ENCODE measurements at regions not wholly inside any gene's neighbourhood (a gene's known extent, or its start where the extent isn't known, plus 50 kb on each side); places are given as distances from the start of the nearest gene placed in this dataset.

GRCh38 chr13:59458908-59459579 is 704.7 kb downstream of the DIAPH3 start:
- TF ChIP-seq SETDB1 (IDR thresholded peaks at IDR 0.05; ENCODE audit: insufficient read length, low read length) (no peak), ZNF76 (tag by site-specific recombination; IDR thresholded peaks at IDR 0.05; ENCODE audit: borderline replicate concordance, low read depth) (no peak), ZBTB8A (tag by site-specific recombination; IDR thresholded peaks at IDR 0.05) (no peak), SP3 (tag by site-specific recombination; IDR thresholded peaks at IDR 0.05) (no peak), ZNF138 (tag by site-specific recombination; IDR thresholded peaks at IDR 0.05; ENCODE audit: borderline replicate concordance) (no peak), SCRT2 (tag by site-specific recombination; IDR thresholded peaks at IDR 0.05) (no peak), ZNF707 (tag by site-specific recombination; IDR thresholded peaks at IDR 0.05) (no peak), MEIS1 (CRISPR knock-in tag; IDR thresholded peaks at IDR 0.05; ENCODE audit: borderline replicate concordance) (no peak), ZNF488 (tag by site-specific recombination; IDR thresholded peaks at IDR 0.05) (no peak), INSM2 (tag by site-specific recombination; IDR thresholded peaks at IDR 0.05) (no peak), ZNF175 (tag by site-specific recombination; IDR thresholded peaks at IDR 0.05) (no peak), ZNF776 (tag by site-specific recombination; IDR thresholded peaks at IDR 0.05; ENCODE audit: borderline replicate concordance) (no peak), GLI2 (tag by site-specific recombination; IDR thresholded peaks at IDR 0.05; ENCODE audit: borderline replicate concordance, low read depth) (no peak), ZNF426 (tag by site-specific recombination; IDR thresholded peaks at IDR 0.05) (no peak), ZNF473 (tag by site-specific recombination; IDR thresholded peaks at IDR 0.05) (no peak), ZNF335 (tag by site-specific recombination; conservative IDR thresholded peaks at IDR 0.05) (no peak)
- TF ChIP-seq, protein P1, sequence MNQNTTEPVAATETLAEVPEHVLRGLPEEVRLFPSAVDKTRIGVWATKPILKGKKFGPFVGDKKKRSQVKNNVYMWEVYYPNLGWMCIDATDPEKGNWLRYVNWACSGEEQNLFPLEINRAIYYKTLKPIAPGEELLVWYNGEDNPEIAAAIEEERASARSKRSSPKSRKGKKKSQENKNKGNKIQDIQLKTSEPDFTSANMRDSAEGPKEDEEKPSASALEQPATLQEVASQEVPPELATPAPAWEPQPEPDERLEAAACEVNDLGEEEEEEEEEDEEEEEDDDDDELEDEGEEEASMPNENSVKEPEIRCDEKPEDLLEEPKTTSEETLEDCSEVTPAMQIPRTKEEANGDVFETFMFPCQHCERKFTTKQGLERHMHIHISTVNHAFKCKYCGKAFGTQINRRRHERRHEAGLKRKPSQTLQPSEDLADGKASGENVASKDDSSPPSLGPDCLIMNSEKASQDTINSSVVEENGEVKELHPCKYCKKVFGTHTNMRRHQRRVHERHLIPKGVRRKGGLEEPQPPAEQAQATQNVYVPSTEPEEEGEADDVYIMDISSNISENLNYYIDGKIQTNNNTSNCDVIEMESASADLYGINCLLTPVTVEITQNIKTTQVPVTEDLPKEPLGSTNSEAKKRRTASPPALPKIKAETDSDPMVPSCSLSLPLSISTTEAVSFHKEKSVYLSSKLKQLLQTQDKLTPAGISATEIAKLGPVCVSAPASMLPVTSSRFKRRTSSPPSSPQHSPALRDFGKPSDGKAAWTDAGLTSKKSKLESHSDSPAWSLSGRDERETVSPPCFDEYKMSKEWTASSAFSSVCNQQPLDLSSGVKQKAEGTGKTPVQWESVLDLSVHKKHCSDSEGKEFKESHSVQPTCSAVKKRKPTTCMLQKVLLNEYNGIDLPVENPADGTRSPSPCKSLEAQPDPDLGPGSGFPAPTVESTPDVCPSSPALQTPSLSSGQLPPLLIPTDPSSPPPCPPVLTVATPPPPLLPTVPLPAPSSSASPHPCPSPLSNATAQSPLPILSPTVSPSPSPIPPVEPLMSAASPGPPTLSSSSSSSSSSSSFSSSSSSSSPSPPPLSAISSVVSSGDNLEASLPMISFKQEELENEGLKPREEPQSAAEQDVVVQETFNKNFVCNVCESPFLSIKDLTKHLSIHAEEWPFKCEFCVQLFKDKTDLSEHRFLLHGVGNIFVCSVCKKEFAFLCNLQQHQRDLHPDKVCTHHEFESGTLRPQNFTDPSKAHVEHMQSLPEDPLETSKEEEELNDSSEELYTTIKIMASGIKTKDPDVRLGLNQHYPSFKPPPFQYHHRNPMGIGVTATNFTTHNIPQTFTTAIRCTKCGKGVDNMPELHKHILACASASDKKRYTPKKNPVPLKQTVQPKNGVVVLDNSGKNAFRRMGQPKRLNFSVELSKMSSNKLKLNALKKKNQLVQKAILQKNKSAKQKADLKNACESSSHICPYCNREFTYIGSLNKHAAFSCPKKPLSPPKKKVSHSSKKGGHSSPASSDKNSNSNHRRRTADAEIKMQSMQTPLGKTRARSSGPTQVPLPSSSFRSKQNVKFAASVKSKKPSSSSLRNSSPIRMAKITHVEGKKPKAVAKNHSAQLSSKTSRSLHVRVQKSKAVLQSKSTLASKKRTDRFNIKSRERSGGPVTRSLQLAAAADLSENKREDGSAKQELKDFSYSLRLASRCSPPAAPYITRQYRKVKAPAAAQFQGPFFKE (tag by site-specific recombination; IDR thresholded peaks at IDR 0.05; ENCODE audit: borderline replicate concordance): no peak
- ChIA-PET POLR2A (no interaction called here), CTCF (interaction anchor here (0.7 to 0.8 kb wide), 2 partner anchors 218 to 570 kb away, joined by 3 to 4 read pairs; no protein-coding TSS in a partner anchor)
- Histone ChIP-seq H3K36me3 (ENCODE audit: control insufficient read depth in 2 of 2, insufficient read depth in 1 of 2, low read length in 2 of 2) (no peaks in the 10 kb centered on the region), H3K27ac (ENCODE audit: extremely low read depth, low read depth, low read length) (no peak overlapping the region), H3K9me3 (ENCODE audit: control insufficient read depth, insufficient read depth, low read depth, low read length) (no peaks in the 10 kb centered on the region), H3K4me1 (ENCODE audit: control insufficient read depth, insufficient read depth, low read length) (no peaks in the 10 kb centered on the region; the same call in 1 of the 2 replicates), H3K4me3 (ENCODE audit: low read depth, low read length) (no peak overlapping the region)

Data from HEK293 (cell line).